Thyroid gland (tissue), 4 donors: ENCODE measurements at regions not wholly inside any gene's neighbourhood (a gene's known extent, or its start where the extent isn't known, plus 50 kb on each side); places are given as distances from the start of the nearest gene placed in this dataset.

Experiments
- POLR2A ChIP-seq, 2 donors: fragments of 450-650 bp; IDR thresholded peaks; one replicate each; pipeline ENCODE4 v1.6.1; 2017; ENCODE audit warnings: antibody characterized with exemption in 2 of 2, mild to moderate bottlenecking in 2 of 2, moderate library complexity in 1 of 2
- TF ChIP-seq, protein P1 (sequence below), 6 experiments: fragments of 200-600 bp in 3 of 6; fragments of 450-650 bp in 3 of 6; sonication (generic) in 3 of 6; IDR thresholded peaks; one replicate each; pipeline ENCODE4 v1.5.1; 2016 to 2019; ENCODE audit warnings: antibody characterized with exemption in 6 of 6, mild to moderate bottlenecking in 2 of 6, inconsistent platforms in 1 of 6, moderate library complexity in 1 of 6

GRCh38 chr9:12155401-12156134 is 537.6 kb upstream of the TYRP1 start:
- TF ChIP-seq, protein P1, sequence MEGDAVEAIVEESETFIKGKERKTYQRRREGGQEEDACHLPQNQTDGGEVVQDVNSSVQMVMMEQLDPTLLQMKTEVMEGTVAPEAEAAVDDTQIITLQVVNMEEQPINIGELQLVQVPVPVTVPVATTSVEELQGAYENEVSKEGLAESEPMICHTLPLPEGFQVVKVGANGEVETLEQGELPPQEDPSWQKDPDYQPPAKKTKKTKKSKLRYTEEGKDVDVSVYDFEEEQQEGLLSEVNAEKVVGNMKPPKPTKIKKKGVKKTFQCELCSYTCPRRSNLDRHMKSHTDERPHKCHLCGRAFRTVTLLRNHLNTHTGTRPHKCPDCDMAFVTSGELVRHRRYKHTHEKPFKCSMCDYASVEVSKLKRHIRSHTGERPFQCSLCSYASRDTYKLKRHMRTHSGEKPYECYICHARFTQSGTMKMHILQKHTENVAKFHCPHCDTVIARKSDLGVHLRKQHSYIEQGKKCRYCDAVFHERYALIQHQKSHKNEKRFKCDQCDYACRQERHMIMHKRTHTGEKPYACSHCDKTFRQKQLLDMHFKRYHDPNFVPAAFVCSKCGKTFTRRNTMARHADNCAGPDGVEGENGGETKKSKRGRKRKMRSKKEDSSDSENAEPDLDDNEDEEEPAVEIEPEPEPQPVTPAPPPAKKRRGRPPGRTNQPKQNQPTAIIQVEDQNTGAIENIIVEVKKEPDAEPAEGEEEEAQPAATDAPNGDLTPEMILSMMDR (IDR thresholded peaks at IDR 0.05) = no peak
- no peak for TF ChIP-seq POLR2A (IDR thresholded peaks at IDR 0.05)
